H1 (cell line): ENCODE measurements at regions not wholly inside any gene's neighbourhood (a gene's known extent, or its start where the extent isn't known, plus 50 kb on each side); places are given as distances from the start of the nearest gene placed in this dataset.

Experiments used
- BACH1 ChIP-seq: IDR thresholded peaks from 2 replicates; pipeline ENCODE4 v1.6.1; 2012; ENCODE audit warnings: low read length, improper control_type of control experiment
- BRCA1 ChIP-seq: IDR thresholded peaks from 2 replicates; pipeline ENCODE4 v1.6.1; 2012; ENCODE audit warnings: low read depth, low read length, improper control_type of control experiment
- CREB1 ChIP-seq: IDR thresholded peaks from 2 replicates; pipeline ENCODE4 v1.6.1; 2012; ENCODE audit warnings: inconsistent platforms
- PHF8 ChIP-seq: fragments of 200-600 bp; sonication (generic); conservative IDR thresholded peaks from 2 replicates; pipeline ENCODE4 v1.7.1; 2012; ENCODE audit warnings: low read depth, mild to moderate bottlenecking, inconsistent platforms, low read length, moderate library complexity
- SAP30 ChIP-seq: fragments of 300-600 bp; sonication (generic); IDR thresholded peaks from 2 replicates; pipeline ENCODE4 v1.7.1; 2012; ENCODE audit warnings: low read length, moderate library complexity, mild to moderate bottlenecking, inconsistent platforms; ENCODE audit not compliant: insufficient read depth, insufficient replicate concordance
- SIRT6 ChIP-seq: IDR thresholded peaks from one replicate; pipeline ENCODE4 v1.7.1; 2012; ENCODE audit warnings: low read length, inconsistent platforms
- YY1 ChIP-seq: IDR thresholded peaks from 2 replicates; pipeline ENCODE4 v1.6.1; 2011; ENCODE audit warnings: low read depth, mild to moderate bottlenecking, low read length
- TF ChIP-seq, protein P1 (sequence below): fragments of 300-600 bp; sonication (generic); IDR thresholded peaks from 2 replicates; pipeline ENCODE4 v1.7.1; 2012; ENCODE audit warnings: low read length, moderate library complexity, mild to moderate bottlenecking, inconsistent platforms; ENCODE audit not compliant: insufficient replicate concordance

- TF ChIP-seq, protein P1, sequence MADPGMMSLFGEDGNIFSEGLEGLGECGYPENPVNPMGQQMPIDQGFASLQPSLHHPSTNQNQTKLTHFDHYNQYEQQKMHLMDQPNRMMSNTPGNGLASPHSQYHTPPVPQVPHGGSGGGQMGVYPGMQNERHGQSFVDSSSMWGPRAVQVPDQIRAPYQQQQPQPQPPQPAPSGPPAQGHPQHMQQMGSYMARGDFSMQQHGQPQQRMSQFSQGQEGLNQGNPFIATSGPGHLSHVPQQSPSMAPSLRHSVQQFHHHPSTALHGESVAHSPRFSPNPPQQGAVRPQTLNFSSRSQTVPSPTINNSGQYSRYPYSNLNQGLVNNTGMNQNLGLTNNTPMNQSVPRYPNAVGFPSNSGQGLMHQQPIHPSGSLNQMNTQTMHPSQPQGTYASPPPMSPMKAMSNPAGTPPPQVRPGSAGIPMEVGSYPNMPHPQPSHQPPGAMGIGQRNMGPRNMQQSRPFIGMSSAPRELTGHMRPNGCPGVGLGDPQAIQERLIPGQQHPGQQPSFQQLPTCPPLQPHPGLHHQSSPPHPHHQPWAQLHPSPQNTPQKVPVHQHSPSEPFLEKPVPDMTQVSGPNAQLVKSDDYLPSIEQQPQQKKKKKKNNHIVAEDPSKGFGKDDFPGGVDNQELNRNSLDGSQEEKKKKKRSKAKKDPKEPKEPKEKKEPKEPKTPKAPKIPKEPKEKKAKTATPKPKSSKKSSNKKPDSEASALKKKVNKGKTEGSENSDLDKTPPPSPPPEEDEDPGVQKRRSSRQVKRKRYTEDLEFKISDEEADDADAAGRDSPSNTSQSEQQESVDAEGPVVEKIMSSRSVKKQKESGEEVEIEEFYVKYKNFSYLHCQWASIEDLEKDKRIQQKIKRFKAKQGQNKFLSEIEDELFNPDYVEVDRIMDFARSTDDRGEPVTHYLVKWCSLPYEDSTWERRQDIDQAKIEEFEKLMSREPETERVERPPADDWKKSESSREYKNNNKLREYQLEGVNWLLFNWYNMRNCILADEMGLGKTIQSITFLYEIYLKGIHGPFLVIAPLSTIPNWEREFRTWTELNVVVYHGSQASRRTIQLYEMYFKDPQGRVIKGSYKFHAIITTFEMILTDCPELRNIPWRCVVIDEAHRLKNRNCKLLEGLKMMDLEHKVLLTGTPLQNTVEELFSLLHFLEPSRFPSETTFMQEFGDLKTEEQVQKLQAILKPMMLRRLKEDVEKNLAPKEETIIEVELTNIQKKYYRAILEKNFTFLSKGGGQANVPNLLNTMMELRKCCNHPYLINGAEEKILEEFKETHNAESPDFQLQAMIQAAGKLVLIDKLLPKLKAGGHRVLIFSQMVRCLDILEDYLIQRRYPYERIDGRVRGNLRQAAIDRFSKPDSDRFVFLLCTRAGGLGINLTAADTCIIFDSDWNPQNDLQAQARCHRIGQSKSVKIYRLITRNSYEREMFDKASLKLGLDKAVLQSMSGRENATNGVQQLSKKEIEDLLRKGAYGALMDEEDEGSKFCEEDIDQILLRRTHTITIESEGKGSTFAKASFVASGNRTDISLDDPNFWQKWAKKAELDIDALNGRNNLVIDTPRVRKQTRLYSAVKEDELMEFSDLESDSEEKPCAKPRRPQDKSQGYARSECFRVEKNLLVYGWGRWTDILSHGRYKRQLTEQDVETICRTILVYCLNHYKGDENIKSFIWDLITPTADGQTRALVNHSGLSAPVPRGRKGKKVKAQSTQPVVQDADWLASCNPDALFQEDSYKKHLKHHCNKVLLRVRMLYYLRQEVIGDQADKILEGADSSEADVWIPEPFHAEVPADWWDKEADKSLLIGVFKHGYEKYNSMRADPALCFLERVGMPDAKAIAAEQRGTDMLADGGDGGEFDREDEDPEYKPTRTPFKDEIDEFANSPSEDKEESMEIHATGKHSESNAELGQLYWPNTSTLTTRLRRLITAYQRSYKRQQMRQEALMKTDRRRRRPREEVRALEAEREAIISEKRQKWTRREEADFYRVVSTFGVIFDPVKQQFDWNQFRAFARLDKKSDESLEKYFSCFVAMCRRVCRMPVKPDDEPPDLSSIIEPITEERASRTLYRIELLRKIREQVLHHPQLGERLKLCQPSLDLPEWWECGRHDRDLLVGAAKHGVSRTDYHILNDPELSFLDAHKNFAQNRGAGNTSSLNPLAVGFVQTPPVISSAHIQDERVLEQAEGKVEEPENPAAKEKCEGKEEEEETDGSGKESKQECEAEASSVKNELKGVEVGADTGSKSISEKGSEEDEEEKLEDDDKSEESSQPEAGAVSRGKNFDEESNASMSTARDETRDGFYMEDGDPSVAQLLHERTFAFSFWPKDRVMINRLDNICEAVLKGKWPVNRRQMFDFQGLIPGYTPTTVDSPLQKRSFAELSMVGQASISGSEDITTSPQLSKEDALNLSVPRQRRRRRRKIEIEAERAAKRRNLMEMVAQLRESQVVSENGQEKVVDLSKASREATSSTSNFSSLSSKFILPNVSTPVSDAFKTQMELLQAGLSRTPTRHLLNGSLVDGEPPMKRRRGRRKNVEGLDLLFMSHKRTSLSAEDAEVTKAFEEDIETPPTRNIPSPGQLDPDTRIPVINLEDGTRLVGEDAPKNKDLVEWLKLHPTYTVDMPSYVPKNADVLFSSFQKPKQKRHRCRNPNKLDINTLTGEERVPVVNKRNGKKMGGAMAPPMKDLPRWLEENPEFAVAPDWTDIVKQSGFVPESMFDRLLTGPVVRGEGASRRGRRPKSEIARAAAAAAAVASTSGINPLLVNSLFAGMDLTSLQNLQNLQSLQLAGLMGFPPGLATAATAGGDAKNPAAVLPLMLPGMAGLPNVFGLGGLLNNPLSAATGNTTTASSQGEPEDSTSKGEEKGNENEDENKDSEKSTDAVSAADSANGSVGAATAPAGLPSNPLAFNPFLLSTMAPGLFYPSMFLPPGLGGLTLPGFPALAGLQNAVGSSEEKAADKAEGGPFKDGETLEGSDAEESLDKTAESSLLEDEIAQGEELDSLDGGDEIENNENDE, result no peak
- TF ChIP-seq SAP30 (no peak), YY1 (no peak), BRCA1 (no peak), BACH1 (no peak), PHF8 (no peak), SIRT6 (no peak), CREB1 (no peak)
Measured at GRCh38 chr15:92327033-92327432, 66.6 kb upstream of the ST8SIA2 start (continued).
